Endodermal cell (in vitro differentiated cells): ENCODE measurements at regions not wholly inside any gene's neighbourhood (a gene's known extent, or its start where the extent isn't known, plus 50 kb on each side); places are given as distances from the start of the nearest gene placed in this dataset.

Experiments
- DNase-seq: peaks from one replicate; pipeline ENCODE4 v3.0.0-alpha.2; 2017
- H3K27ac ChIP-seq: 2 replicates; pipeline ENCODE4 v1.5.1; 2013; ENCODE audit warnings: mild to moderate bottlenecking, low read depth, low read length, moderate library complexity
- H3K27me3 ChIP-seq: 2 replicates; pipeline ENCODE4 v1.6.1; 2013; ENCODE audit warnings: mild to moderate bottlenecking, low read length, moderate library complexity; ENCODE audit not compliant: insufficient read depth, control insufficient read depth, poor library complexity, severe bottlenecking
- H3K36me3 ChIP-seq: 2 replicates; pipeline ENCODE4 v1.7.0; 2013; ENCODE audit warnings: mild to moderate bottlenecking, low read length, moderate library complexity; ENCODE audit not compliant: control insufficient read depth, insufficient read depth
- H3K4me1 ChIP-seq: one replicate; pipeline ENCODE4 v1.7.0; 2013; ENCODE audit warnings: low read length; ENCODE audit not compliant: control insufficient read depth, insufficient read depth
- H3K4me3 ChIP-seq: 2 replicates; pipeline ENCODE4 v1.5.1; 2013; ENCODE audit warnings: mild to moderate bottlenecking, low read length, moderate library complexity
- H3K9ac ChIP-seq: 2 replicates; pipeline ENCODE4 v1.6.1; 2013; ENCODE audit warnings: mild to moderate bottlenecking, low read length, moderate library complexity; ENCODE audit not compliant: poor library complexity, severe bottlenecking; ENCODE audit errors: extremely low read depth
- H3K9me3 ChIP-seq: 2 replicates; pipeline ENCODE4 v1.6.1; 2013; ENCODE audit warnings: mild to moderate bottlenecking, low read length, moderate library complexity; ENCODE audit not compliant: control insufficient read depth
- H3K27ac Mint-ChIP-seq: 2 replicates; pipeline ENCODE4 v1.8.0; 2020; ENCODE audit warnings: mixed read lengths
- H3K27me3 Mint-ChIP-seq: 2 replicates; pipeline ENCODE4 v1.8.0; 2021; ENCODE audit warnings: mild to moderate bottlenecking, mixed read lengths; ENCODE audit not compliant: insufficient read depth
- H3K36me3 Mint-ChIP-seq: 2 replicates; pipeline ENCODE4 v1.8.0; 2020; ENCODE audit warnings: low read depth, mixed read lengths
- H3K4me1 Mint-ChIP-seq: 2 replicates; pipeline ENCODE4 v1.8.0; 2020; ENCODE audit warnings: mixed read lengths
- H3K4me3 Mint-ChIP-seq: 2 replicates; pipeline ENCODE4 v1.8.0; 2020; ENCODE audit warnings: mild to moderate bottlenecking, moderate library complexity, mixed read lengths
- H3K9me3 Mint-ChIP-seq: 2 replicates; pipeline ENCODE4 v1.8.0; 2020; ENCODE audit warnings: mild to moderate bottlenecking, mixed read lengths
- WGBS, 2 experiments: methylation state at CpG; one replicate each; pipeline versions ENCODE4 v1.1.5 to v1.1.7; 2013; ENCODE audit warnings: missing lambda C conversion rate in 2 of 2, mixed read lengths in 1 of 2; ENCODE audit not compliant: insufficient coverage in 1 of 2, insufficient read length in 1 of 2; 5-methylcytosine and 5-hydroxymethylcytosine counted together
- TF ChIP-seq, protein P1 (sequence below): fragments of 200-600 bp; sonication (generic); conservative IDR thresholded peaks from 2 replicates; pipeline ENCODE4 v1.5.0; 2021; ENCODE audit warnings: antibody characterized with exemption, mild to moderate bottlenecking

DNA sequence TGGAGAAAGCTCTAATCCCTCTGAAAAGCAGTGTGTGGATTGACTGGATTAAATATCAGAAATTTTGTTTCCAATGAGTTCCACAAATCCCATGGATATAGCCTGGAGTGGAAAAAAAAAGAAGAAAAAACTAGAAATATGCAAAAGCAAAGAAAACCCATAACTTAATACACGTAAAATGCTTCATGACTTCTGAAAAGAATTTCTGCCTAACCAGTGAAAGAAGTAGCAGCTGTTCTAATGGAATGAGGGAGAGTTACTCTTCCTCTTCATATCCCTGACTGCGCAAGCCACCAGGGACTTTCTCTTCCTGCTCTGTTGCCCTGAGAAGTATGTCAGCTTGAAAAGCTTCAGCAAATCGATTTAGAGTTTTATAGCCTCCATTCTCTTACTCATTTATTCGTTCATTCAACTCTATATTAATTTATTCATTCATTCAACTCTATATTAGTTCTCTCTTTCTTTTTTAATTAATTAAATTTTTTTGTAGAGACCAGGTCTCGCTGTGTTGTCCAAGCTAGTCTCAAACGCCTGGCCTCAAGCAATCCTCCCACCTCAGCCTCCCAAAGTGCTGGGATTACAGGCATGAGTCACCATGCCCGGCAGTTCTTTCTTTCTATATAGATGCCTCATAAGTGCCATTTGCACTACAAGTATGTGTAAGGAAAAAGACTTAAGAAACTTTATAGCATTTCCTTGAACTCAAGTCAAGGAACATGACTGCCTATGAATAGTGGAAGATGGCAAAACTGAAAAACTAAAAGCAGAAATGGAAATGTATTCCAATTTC lies 447.3 kb upstream of the NRP1 start:
- TF ChIP-seq, protein P1, sequence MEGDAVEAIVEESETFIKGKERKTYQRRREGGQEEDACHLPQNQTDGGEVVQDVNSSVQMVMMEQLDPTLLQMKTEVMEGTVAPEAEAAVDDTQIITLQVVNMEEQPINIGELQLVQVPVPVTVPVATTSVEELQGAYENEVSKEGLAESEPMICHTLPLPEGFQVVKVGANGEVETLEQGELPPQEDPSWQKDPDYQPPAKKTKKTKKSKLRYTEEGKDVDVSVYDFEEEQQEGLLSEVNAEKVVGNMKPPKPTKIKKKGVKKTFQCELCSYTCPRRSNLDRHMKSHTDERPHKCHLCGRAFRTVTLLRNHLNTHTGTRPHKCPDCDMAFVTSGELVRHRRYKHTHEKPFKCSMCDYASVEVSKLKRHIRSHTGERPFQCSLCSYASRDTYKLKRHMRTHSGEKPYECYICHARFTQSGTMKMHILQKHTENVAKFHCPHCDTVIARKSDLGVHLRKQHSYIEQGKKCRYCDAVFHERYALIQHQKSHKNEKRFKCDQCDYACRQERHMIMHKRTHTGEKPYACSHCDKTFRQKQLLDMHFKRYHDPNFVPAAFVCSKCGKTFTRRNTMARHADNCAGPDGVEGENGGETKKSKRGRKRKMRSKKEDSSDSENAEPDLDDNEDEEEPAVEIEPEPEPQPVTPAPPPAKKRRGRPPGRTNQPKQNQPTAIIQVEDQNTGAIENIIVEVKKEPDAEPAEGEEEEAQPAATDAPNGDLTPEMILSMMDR: no peak
- Histone ChIP-seq H3K27ac (no peak overlapping the region), H3K9ac (no peak overlapping the region), H3K4me1 (no peaks in the 10 kb centered on the region), H3K4me3 (no peak overlapping the region), H3K27me3 (no peaks in the 10 kb centered on the region), H3K36me3 (no peaks in the 10 kb centered on the region), H3K9me3 (no peaks in the 10 kb centered on the region)
- no peaks in the 10 kb centered on the region for H3K9me3 Mint-ChIP-seq
- no peaks in the 10 kb centered on the region for H3K4me1 Mint-ChIP-seq
- no peak overlapping the region for H3K27ac Mint-ChIP-seq
- no peaks in the 10 kb centered on the region for H3K27me3 Mint-ChIP-seq
- WGBS, 2 experiments: 87 to 94% methylated on average over 3 to 7 of the region's 7 CpGs
- H3K4me3 Mint-ChIP-seq: no peak overlapping the region
- DNase-seq: no peak
- no peaks in the 10 kb centered on the region for H3K36me3 Mint-ChIP-seq

DNA sequence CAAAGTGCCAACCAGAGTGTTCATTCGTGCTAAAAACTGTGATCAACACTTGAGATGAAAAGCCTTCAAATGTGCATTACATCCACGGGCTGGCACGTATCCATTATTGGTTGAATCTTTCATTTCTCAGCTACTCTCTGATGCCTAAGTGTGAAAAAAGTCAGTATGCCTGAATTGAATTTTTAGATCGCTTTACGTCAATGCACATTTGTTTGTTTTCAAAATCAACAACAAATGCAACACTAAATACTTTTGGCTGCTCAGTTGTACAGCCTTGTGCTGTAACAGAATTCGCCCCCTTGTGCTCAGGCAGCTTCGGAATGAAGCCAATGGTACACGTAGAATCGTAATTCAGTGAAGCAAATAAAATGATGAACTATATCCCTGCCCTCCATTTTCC lies 446.5 kb upstream of the NRP1 start:
- Histone ChIP-seq H3K27me3 (no peaks in the 10 kb centered on the region), H3K9me3 (no peaks in the 10 kb centered on the region), H3K4me1 (no peaks in the 10 kb centered on the region), H3K4me3 (no peak overlapping the region), H3K9ac (no peak overlapping the region), H3K36me3 (no peaks in the 10 kb centered on the region), H3K27ac (no peak overlapping the region)
- Mint-ChIP-seq H3K27ac (no peak overlapping the region), H3K27me3 (no peaks in the 10 kb centered on the region), H3K9me3 (no peaks in the 10 kb centered on the region), H3K4me3 (no peak overlapping the region), H3K4me1 (no peaks in the 10 kb centered on the region), H3K36me3 (no peaks in the 10 kb centered on the region)
- DNase-seq: no peak
- TF ChIP-seq, protein P1: no peak
- WGBS, 2 experiments: 94 to 98% methylated on average over 7 to 9 of the region's 9 CpGs

DNA sequence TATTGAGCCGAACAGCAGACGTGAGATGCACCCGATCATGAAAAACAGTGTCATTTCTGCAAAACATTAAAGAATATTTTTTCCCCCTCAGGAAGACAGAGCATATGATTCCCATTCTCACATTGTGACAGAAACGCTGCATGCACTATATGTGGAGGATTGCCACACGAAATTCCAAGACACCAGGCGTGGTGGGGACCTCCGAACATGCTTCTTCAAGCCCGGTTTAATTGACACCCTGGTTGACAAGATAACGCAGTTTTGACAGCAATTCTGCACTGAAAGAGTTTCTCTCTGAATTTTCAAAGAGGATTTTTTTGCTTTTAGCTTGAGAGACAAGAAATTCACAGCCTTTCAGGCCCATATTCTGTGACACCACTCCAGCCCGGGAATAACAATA lies 442.8 kb upstream of the NRP1 start:
- no peak overlapping the region for H3K27ac ChIP-seq
- H3K27ac Mint-ChIP-seq: no peak overlapping the region
- H3K4me1 Mint-ChIP-seq: peaks cover 12% of the 10 kb centered on the region
- no peak overlapping the region for H3K4me3 ChIP-seq
- no peaks in the 10 kb centered on the region for H3K9me3 Mint-ChIP-seq
- no peaks in the 10 kb centered on the region for H3K27me3 Mint-ChIP-seq
- no peak overlapping the region for H3K9ac ChIP-seq
- TF ChIP-seq, protein P1: no peak
- H3K4me3 Mint-ChIP-seq: no peak overlapping the region
- DNase-seq: no peak
- no peaks in the 10 kb centered on the region for H3K9me3 ChIP-seq
- H3K4me1 ChIP-seq: no peaks in the 10 kb centered on the region
- H3K27me3 ChIP-seq: no peaks in the 10 kb centered on the region
- H3K36me3 ChIP-seq: no peaks in the 10 kb centered on the region
- H3K36me3 Mint-ChIP-seq: no peaks in the 10 kb centered on the region
- WGBS, 2 experiments: 92 to 94% methylated on average over 7 to 10 of the region's 10 CpGs
